Adipose tissue (tissue), 3 donors: ENCODE measurements at regions not wholly inside any gene's neighbourhood (a gene's known extent, or its start where the extent isn't known, plus 50 kb on each side); places are given as distances from the start of the nearest gene placed in this dataset.
"Not testable (repeated sequence)": the region's sequence is repeated elsewhere in the genome, so short reads cannot be mapped to it uniquely, and the experiment has no call there.

ENCODE experiments used
- H3K27ac ChIP-seq: one replicate; pipeline ENCODE4 v1.5.1; 2013; ENCODE audit warnings: low read depth, low read length
- WGBS, 3 donors: extraction: QIAGEN DNeasy Blood & Tissue Kit; methylation state at CpG; one replicate each; pipeline ENCODE4 v1.1.7; 2013; 5-methylcytosine and 5-hydroxymethylcytosine counted together
- donor health status: healthy with polysubstance abuse.
- donor health status: Bipolar disorder and iron deficiency.
- donor health status: healthy.

DNA sequence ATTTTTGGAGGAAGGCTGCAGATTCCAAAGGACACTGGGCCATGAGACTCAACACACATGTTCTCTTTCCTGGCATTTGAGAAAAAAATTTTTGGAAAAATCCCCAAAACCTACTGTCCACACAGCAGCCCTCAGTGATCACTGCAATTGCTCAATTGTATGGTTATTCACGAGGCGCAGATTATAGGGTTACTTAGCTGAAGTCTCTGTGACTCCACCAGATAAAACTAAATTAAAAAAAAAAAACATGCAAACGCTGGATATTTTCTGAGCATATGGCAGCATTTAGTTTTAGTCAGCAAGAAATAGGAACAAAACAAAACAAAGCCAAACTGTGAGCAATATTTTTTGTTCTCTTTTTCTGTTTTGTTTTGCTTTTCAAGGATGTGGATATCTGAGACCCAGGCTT, 83.8 kb upstream of the FAM20A start:
- 47 to 84% (median 56%) methylated on average over 3 of the region's 3 CpGs for WGBS, 3 donors

DNA sequence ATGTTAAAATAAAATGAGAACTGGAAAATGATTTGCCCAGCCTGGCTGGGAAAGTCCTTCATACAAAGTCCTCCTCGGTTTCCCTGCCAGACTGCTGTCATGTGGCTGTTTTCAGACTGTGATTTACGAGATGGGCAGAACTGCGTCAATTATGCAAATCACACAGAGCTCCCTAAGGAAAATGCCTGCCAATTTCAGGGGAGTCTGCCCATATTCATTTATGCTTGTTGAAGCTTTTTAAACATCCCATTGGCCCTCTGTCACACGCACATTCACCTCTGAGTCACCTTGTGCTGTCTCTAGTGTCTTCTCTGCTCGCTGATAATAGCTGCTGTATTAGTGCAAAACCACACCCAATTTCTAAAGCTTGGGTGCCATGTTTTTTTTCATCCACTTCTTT, 81.7 kb upstream of the FAM20A start:
- H3K27ac ChIP-seq: no peak overlapping the region

More for the DNA sequence above, 83.8 kb upstream of the FAM20A start:
- no peak overlapping the region for H3K27ac ChIP-seq

DNA sequence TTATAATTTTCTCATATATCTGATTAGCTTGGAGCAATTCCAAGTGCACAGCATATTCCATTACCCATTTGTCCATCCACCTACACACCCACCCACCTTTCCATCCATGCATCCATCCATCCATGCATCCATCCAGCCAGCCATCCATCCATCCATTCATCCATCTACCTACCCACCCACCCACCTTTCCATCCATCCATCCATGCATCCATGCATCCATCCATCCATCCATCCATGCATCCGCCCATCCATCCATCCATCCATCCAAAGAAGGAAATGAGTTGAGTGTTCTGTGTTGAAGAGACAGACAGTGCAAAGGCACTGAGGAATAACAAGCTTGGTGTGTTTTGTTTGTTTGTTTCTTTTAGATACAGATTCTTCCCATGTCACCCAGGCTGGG, 78.7 kb upstream of the FAM20A start:
- 86 to 96% (median 89%) methylated on average over 1 of the region's 1 CpG for WGBS, 3 donors
- no peak overlapping the region for H3K27ac ChIP-seq

More for the DNA sequence above, 81.7 kb upstream of the FAM20A start:
- WGBS, 3 donors: 70 to 80% (median 80%) methylated on average over 5 of the region's 5 CpGs

DNA sequence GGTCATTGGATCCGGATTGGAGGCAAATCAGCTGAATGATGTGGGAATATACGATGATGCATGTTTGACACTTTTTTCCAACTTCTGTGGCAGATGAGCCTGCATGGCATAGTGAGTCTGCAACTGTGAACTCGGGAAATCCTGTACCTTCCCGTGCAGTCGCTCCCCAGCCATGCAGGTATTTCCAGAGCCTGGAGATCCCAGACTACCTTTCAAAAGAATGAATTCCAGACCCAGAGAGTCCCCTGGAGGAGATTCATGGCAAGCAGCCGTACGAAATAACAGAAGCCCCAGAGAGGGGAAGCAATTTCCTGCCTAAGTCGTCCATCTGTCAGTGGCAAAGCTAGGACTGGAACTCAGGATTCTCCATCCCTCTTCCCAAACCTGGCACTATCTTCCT, 75.7 kb upstream of the FAM20A start:
- 67 to 79% (median 72%) methylated on average over 8 of the region's 8 CpGs for WGBS, 3 donors
- no peak overlapping the region for H3K27ac ChIP-seq

DNA sequence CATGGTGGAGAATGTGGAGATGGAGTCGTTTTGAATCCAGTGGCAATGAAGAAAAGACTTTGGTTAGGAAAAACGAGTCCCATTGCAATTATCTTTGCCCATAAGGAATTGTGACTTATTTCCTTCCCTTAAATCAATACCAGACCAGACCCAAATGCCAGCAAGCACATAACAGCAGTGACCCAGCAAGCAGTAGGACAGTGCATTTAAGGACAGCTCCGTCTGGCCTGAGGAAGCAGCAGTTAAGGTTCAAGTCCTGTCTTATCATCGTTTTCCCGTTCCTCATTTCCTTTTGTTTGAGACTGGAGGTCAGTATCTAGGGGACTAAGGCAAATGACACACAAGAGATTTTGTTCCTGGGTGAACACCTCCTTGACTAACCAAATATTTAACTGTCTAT, 74.6 kb upstream of the FAM20A start:
- 40 to 53% (median 49%) methylated on average over 5 of the region's 5 CpGs for WGBS, 3 donors
- no peak overlapping the region for H3K27ac ChIP-seq

DNA sequence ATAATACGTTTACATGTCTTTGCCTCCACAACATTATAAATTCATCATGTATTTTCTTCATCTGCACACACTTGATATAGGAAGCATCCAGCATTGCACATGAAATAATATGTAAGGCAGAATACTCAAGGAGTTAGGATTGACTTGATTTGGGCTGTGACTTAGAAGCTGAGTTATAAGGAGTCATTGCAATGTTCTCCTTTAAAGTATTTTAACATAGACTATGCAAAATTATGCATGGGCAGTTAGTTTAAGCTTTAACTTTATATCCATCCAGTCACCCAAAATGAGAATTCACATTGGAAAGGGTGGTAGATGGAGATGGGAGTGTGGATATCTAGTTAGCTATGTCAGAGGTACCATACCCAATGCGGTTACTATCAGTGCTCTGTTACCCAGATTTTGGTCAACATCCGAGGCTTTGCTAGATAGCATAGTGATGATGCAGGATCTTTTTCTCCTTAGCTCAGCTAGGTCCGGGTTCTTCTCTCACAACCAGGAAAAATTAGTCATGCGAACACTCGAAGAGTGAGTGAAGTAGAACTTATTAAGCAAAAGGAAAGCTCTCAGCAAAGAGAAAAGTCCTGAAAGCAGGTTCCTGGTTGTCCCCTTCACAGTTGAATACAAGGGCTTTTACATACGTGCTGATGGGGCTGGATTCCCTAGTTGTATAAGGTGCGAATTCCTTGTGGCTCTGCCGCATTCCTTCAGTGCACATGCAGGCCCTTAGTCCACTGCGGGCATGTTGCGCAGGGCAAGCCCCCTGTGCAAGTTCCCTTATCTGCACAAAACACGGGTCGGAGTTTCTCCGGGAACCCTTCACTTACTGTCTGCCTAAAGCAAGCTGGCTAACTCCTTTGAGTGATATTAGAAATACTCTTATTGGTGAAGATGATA, 73.1 kb upstream of the FAM20A start:
- no peak overlapping the region for H3K27ac ChIP-seq
- 84 to 93% (median 90%) methylated on average over 14 of the region's 14 CpGs for WGBS, 3 donors

DNA sequence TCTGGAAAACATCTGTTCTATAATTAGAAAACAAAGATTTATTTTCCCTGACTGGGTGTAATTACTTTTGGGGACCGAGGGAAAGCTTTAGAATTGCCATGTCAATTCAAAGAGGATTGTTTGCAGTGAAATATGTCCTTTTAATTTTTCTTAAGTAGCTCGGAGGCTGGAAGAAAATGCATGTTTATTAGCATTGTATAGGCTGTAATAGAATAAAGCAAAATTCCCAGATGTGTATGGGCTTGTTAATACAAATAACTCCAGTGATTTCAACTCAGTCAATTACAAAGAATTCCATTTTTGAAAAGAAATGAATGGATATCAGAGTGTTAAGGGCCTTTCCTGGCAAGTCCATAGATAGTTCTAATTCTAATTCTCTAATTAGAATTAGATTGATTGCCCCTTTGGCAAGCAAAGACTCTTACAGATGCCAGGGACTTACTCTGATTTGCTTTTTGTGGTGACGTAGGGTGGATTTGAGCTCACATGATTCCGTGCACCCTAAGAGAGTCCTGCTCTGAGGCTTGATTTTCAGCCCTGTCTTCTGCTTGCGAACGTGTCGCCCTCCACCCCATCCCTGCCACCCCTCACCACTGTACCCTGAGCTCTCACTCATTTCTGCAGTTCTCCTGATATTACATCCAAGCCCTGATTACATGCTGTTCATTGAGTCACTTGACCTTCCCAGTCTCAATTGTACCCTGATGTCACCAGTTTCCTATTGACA, 70.0 kb upstream of the FAM20A start:
- H3K27ac ChIP-seq: no peak overlapping the region
- 65 to 88% (median 83%) methylated on average over 7 of the region's 7 CpGs for WGBS, 3 donors

DNA sequence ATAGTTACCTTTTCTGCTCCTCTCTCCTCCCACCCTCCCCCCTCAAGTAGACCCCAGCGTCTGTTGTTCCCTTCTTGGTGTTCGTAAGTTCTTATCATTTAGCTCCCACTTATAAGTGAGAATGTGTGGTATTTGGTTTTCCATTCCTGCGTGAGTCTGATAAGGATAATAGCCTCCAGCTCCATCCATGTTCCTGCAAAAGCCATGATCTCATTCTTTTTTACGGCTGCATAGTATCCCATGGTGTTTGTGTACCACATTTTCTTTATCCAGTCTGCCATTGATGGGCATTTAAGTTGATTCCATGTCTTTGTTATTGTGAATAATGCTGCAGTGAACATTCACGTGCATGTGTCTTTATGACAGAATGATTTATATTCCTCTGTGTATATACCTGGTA, 65.3 kb upstream of the FAM20A start:
- H3K27ac ChIP-seq: not testable (repeated sequence)
- WGBS, 3 donors: 54 to 73% (median 68%) methylated on average over 5 of the region's 5 CpGs

DNA sequence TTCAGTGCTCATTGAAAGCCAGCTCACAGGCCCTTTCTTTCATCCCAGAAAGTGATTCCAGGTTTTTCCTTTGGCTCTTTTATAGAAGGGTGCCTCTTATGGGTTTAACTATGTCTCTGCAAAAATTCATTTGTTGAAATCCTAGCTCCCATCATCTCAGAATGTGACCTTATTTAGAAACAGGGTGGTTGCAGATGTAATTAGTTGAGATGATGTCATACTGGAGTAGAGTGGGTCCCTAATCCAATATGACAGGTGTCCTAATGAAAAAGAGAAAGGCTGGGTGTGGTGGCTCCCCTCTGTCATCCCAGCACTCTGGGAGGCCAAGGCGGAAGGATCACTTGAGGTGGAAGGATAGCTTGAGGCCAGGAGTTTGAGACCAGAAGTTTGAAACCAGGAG, 64.2 kb upstream of the FAM20A start:
- WGBS, 3 donors: 95 to 100% (median 96%) methylated on average over 1 of the region's 1 CpG
- H3K27ac ChIP-seq: no peak overlapping the region

DNA sequence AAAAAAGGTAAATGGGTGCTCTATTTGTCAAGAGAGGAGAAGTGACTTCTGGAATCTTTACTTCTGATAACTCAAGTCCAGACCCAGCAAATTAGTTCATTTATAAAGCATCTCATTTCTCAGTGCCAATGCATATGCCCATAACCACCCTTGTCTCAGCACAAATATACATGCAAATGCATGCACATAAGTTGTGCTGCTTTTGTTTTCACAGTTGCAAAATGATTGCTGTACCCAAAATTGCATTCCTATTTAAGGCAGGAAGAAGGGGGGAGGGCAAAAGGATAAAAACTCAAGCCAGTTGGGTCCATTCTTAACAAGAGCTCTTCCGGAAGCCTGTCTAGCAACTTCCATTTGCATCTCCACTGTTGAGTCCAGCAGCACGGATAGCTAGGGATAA, 61.3 kb upstream of the FAM20A start:
- WGBS, 3 donors: 93 to 95% (median 93%) methylated on average over 2 of the region's 2 CpGs
- no peak overlapping the region for H3K27ac ChIP-seq

DNA sequence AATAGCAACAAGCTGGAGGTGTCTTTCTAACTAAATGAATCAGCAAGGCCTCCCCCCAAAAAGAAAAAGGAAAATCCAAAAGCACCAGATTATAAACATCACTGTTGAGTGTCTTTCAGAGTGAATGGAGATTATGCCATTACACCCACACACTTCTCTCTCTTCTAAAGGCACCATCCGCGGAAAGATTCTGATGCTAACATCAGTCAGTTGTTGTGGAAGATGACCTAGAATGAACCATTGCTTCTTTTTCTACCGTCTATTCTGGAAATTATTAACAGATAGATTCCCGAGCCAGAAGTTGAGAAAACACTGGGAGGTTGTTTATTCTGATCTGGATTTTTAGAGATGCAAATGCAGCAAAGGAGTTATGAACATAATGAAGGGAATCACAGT, 60.9 kb upstream of the FAM20A start:
- H3K27ac ChIP-seq: no peak overlapping the region
- 31 to 63% (median 57%) methylated on average over 4 of the region's 4 CpGs for WGBS, 3 donors

DNA sequence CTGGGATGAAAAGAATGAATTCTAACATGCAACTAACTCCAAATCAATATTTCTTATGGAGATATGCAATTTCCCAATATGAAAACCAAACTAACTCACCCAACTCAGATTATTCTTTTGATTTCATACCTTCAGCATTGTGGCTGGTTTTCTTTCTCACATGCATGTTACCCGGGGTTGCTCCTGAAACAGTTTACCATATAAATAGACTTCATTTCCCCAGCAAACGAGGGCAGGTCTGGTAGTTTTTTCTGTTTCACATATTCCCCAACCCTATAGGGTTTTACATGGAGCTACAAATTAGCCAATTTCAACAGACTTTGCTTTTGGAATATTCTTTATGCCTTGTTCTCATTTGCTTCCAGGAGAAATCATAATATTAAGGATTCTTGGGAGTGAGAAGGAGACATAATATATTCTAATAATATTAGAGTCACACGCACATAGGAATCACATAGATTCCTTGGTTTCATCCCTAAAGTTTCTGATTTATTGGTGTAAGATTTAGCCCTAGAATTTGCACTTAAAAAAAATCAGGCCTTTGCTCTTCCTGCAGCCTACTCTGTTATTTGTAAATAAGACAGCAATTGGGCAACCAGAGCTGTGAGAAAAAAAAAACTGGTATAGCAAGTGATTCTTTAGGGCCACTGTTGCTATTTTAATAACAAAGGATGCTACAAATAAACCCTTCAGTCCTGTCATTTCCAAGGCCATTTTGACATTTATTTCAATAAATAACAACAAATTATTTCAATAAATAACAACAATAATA, 60.3 kb upstream of the FAM20A start:
- no peak overlapping the region for H3K27ac ChIP-seq
- 79 to 88% (median 83%) methylated on average over 3 of the region's 3 CpGs for WGBS, 3 donors

DNA sequence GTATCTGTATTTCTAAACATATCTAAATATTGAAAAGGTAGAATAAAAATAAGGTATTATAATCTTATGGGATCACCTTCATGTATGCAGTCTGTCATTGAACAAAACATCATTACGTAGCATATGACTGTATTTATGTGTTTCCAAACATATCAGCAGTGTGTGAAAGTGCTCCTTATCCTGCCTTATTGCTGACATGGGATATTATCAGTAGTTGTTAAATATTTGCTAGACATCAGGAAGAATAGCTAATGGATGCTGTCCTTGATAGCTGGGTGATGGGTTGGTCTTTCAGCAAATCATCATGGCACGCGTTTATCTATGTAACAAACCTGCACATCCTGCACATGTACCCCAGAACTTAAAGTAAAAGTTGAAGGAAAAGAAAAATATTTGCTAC, 59.1 kb upstream of the FAM20A start:
- WGBS, 3 donors: 54 to 93% (median 66%) methylated on average over 3 of the region's 3 CpGs
- no peak overlapping the region for H3K27ac ChIP-seq

DNA sequence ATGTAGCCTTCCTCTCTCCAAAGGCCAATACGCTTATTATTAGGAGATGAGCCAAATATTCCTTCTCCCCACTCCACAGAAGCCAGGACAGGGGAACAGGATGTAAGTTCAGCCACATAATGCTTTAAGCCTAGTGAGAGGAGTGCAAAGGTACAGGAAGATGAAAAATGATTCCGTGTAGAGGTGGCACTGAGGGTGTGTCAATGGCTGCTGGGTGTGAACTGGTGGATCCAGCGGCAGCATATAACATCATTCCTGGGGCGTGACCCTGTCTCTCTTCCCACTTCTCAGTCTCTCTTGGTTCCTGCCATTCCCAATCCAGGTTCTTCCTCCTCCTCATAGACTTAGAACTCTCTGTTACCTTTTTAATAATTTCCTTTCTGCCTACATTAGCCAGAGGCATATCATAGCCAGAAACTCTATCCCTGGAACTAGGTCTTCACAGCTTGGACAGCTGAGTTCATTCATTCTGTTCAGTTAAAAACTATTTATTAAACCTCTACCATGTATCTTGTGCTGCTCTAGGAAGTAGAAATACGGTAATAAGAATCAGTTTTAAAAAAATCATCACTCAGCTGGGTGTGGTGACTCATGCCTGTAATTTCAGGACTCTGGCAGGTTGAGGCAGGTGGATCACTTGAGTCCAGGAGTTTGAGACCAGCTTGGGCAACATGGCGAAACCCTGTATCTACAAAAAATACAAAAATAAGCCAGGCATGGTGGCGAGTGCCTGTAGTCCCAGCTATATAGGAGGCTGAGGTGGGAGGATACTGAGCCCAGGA, 58.0 kb upstream of the FAM20A start:
- 84 to 87% (median 84%) methylated on average over 7 of the region's 7 CpGs for WGBS, 3 donors
- no peak overlapping the region for H3K27ac ChIP-seq

DNA sequence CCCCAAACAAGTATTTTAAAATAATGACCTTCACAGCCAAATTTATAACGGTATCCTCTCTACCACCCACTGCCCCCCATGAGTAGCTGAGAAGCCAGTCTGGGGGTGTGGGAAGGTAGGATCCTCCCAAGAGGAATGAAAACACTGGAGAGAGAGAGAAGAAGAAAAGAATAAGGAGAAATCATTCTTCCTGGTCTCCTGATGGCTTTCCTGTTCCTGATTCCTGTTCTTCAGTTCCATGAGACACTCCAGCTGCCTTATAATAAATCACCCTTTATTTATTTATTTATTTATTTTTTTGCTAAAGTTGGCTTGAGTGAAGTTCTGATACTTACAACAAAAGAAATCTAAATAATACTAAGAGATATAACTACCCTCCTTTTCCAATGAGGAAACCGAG, 56.4 kb upstream of the FAM20A start:
- 50 to 67% (median 54%) methylated on average over 2 of the region's 2 CpGs for WGBS, 3 donors
- no peak overlapping the region for H3K27ac ChIP-seq

DNA sequence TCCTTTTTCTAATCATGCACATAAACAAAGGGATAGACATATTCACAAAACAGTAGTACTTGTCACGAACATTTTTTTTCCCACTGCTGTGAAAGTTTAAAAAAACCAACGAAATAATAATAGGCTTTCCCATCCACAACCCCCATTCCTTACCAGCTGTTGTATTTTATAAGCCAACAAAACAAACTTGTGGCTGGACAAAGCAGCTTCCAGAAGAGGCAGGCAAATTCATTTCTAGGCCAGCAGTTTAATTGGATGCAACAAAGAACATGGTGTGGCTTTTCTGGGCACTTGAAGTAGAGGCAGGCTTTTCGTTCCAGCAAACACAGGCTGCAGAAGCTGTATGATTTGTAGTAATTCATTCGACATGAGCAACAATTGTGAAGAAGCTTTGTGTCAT, 56.0 kb upstream of the FAM20A start:
- 49 to 64% (median 58%) methylated on average over 4 of the region's 4 CpGs for WGBS, 3 donors
- no peak overlapping the region for H3K27ac ChIP-seq

DNA sequence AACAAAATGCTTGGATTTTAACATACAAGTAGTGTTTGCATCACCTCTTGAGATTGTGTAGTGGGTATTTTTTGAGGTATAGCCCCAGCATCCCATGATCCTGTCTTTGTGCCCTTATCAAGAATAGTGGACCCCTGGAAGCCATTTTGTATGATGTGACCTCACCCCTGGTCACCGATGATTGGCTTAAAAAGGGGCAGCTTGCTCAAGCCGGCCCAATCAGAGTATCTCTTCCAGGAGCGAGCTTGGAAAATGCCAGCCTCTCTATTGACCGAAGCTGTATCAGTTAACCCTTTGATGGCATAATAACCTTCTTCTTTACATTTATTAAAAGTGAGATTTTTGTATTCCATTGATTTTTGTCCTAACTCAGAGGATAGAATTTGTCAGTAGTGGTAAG, 55.5 kb upstream of the FAM20A start:
- H3K27ac ChIP-seq: no peak overlapping the region

More for the DNA sequence above, 55.5 kb upstream of the FAM20A start:
- 43 to 72% (median 71%) methylated on average over 4 of the region's 4 CpGs for WGBS, 3 donors
